Panc1 (cell line): ENCODE measurements at regions not wholly inside any gene's neighbourhood (a gene's known extent, or its start where the extent isn't known, plus 50 kb on each side); places are given as distances from the start of the nearest gene placed in this dataset.

Experiments
- ATAC-seq: fragments of 200-7000 bp; cut with Tn5 transposase; 2 replicates; pipeline ENCODE4 v1.9.1; 2020; ENCODE audit warnings: mild to moderate bottlenecking, moderate library complexity
- BruUV-seq: library from RNA; stranded (reverse); fragments of 400-500 nt; replicated peaks from 2 replicates; lab custom pipeline; 2021; lab: Mats Ljungman, UMichigan
- CTCF ChIA-PET: fragments of 300-600 bp; sonication (Branson Sonifier 250); formaldehyde crosslinking; loops from one replicate; lab custom pipeline; 2022; ENCODE audit warnings: antibody characterized with exemption; lab: Charles Lee
- POLR2A ChIA-PET: fragments of 300-600 bp; sonication (Branson Sonifier 250); formaldehyde crosslinking; loops from one replicate; lab custom pipeline; 2022; ENCODE audit warnings: antibody characterized with exemption; lab: Charles Lee
- DNase-seq: peaks from one replicate; pipeline ENCODE4 v3.0.0-alpha.2; 2010; ENCODE audit warnings: low read depth, low spot score
- H3K27ac ChIP-seq: 2 replicates; pipeline ENCODE4 v1.5.1; 2011; ENCODE audit warnings: mild to moderate bottlenecking, low read length, inconsistent platforms
- H3K27me3 ChIP-seq: fragments of 200-500 bp; sonication (Bioruptor generic); 2 replicates; pipeline ENCODE4 v1.6.0; 2014; ENCODE audit warnings: low read length, inconsistent platforms; ENCODE audit not compliant: control insufficient read depth, insufficient read depth
- H3K36me3 ChIP-seq: fragments of 200-500 bp; sonication (Bioruptor generic); 2 replicates; pipeline ENCODE4 v1.5.1; 2014; ENCODE audit warnings: inconsistent platforms, mild to moderate bottlenecking, low read length, moderate library complexity; ENCODE audit not compliant: control insufficient read depth, insufficient read depth
- H3K4me1 ChIP-seq: 2 replicates; pipeline ENCODE4 v1.5.1; 2011; ENCODE audit warnings: inconsistent platforms, mild to moderate bottlenecking, low read length, moderate library complexity; ENCODE audit not compliant: control insufficient read depth, insufficient read depth
- H3K4me3 ChIP-seq, 2 experiments: 2 replicates each; pipeline ENCODE4 v1.5.1; 2011 to 2012; ENCODE audit warnings: low read depth in 2 of 2, low read length in 2 of 2, mild to moderate bottlenecking in 2 of 2, inconsistent platforms in 1 of 2, moderate library complexity in 1 of 2
- H3K9me3 ChIP-seq: fragments of 200-500 bp; sonication (Bioruptor generic); 2 replicates; pipeline ENCODE4 v1.5.1; 2014; ENCODE audit warnings: low read depth, mild to moderate bottlenecking, inconsistent platforms, low read length, moderate library complexity; ENCODE audit not compliant: control insufficient read depth, insufficient read depth
- CTCF ChIP-seq: fragments of 450-650 bp; IDR thresholded peaks from 2 replicates; pipeline ENCODE4 v1.5.1; 2017; ENCODE audit warnings: mild to moderate bottlenecking
- POLR2AphosphoS5 ChIP-seq: IDR thresholded peaks from 2 replicates; pipeline ENCODE4 v1.6.1; 2012; ENCODE audit warnings: mild to moderate bottlenecking, low read depth, low read length, moderate library complexity
- REST ChIP-seq, 2 experiments: IDR thresholded peaks; 2 replicates each; pipeline ENCODE4 v1.6.1; 2011 to 2012; ENCODE audit warnings: low read depth in 2 of 2, control low read depth in 1 of 2, low read length in 1 of 2, mild to moderate bottlenecking in 1 of 2, moderate library complexity in 1 of 2; ENCODE audit not compliant: insufficient read depth in 1 of 2
- SIN3A ChIP-seq: IDR thresholded peaks from 2 replicates; pipeline ENCODE4 v1.6.1; 2012; ENCODE audit warnings: low read depth, mild to moderate bottlenecking, low read length, moderate library complexity, borderline replicate concordance; ENCODE audit not compliant: insufficient read depth
- TCF7L2 ChIP-seq: IDR thresholded peaks from 2 replicates; pipeline ENCODE4 v1.6.1; 2011; ENCODE audit warnings: mild to moderate bottlenecking, low read depth, low read length, inconsistent platforms
- in situ Hi-C: cut with HindIII; loops from 2 replicates; pipeline ENCODE4 v1.10.0; 2016; ENCODE audit warnings: low sequenced_read_pairs, low pct_unique_long_range_greater_than_20kb
- intact Hi-C: fragments of 100-400 bp; cut with micrococcal nuclease; formaldehyde crosslinking; loops from one replicate; pipeline ENCODE4 v1.10.0; 2022; ENCODE audit not compliant: unreplicated experiment

- DNase-seq (no peak), ATAC-seq (no peak)
- intact Hi-C loops: no loop called here
- H3K4me1 ChIP-seq: no peaks in the 10 kb centered on the region
- ChIA-PET CTCF (interaction anchor here (1.0 kb wide), 1 partner anchor 9 kb away, joined by 13 read pairs; no protein-coding TSS in a partner anchor), POLR2A (no interaction called here)
- H3K27ac ChIP-seq: no peak overlapping the region
- no peaks in the 10 kb centered on the region; the same call in 1 of the 2 replicates for H3K36me3 ChIP-seq
- peaks cover 8% of the 10 kb centered on the region for H3K27me3 ChIP-seq
- BruUV-seq: no TSS peak
- no peaks in the 10 kb centered on the region for H3K9me3 ChIP-seq
- in situ Hi-C loops: no loop called here
- H3K4me3 ChIP-seq: no peak overlapping the region
- TF ChIP-seq TCF7L2 (no peak), SIN3A (no peak), REST (IDR thresholded peaks at IDR 0.05; ENCODE audit: insufficient read depth in 1 of 2, low read depth in 2 of 2, low read length in 1 of 2) (no peak), CTCF (no peak), POLR2AphosphoS5 (no peak)
Measured at GRCh38 chr12:115879354-115879753, 398.1 kb downstream of the MED13L start.

GRCh38 chr12:115873451-115874082, 403.9 kb downstream of the MED13L start:
- Histone ChIP-seq H3K36me3 (no peaks in the 10 kb centered on the region), H3K27me3 (peaks cover 4% of the 10 kb centered on the region), H3K27ac (no peak overlapping the region), H3K9me3 (no peaks in the 10 kb centered on the region), H3K4me1 (no peaks in the 10 kb centered on the region), H3K4me3 (no peak overlapping the region)
- ATAC-seq (no peak), DNase-seq (no peak)
- in situ Hi-C loops (no loop called here), intact Hi-C loops (no loop called here)
- no TSS peak for BruUV-seq
- ChIA-PET POLR2A (no interaction called here), CTCF (no interaction called here)
- TF ChIP-seq TCF7L2 (no peak), REST (IDR thresholded peaks at IDR 0.05; ENCODE audit: insufficient read depth in 1 of 2, low read depth in 2 of 2, low read length in 1 of 2) (no peak), SIN3A (no peak), POLR2AphosphoS5 (no peak), CTCF (no peak)
